ENCODE measurements at regions not wholly inside any gene's neighbourhood (a gene's known extent, or its start where the extent isn't known, plus 50 kb on each side); places are given as distances from the start of the nearest gene placed in this dataset.

- no peak overlapping the region for H3K4me3 ChIP-seq (ENCODE audit: low read depth in 1 of 2, low read length in 2 of 2)
- no peak overlapping the region for H3K9ac ChIP-seq (ENCODE audit: low read depth in 1 of 2, low read length in 2 of 2)
- H3K9me3 ChIP-seq (ENCODE audit: control insufficient read depth in 1 of 2, low read length in 2 of 2) = no peaks in the 10 kb centered on the region
- H3K27me3 ChIP-seq (ENCODE audit: control insufficient read depth in 1 of 2, insufficient read depth in 2 of 2, low read length in 2 of 2) = no peaks in the 10 kb centered on the region
- H3K4me1 ChIP-seq (ENCODE audit: control insufficient read depth in 1 of 2, insufficient read depth in 2 of 2, low read length in 2 of 2) = peaks cover 0 to 5% of the 10 kb centered on the region in 2 donors
- H3K36me3 ChIP-seq (ENCODE audit: control insufficient read depth in 1 of 2, insufficient read depth in 2 of 2, low read length in 2 of 2) = no peaks in the 10 kb centered on the region
- no peak overlapping the region for H3K27ac ChIP-seq (ENCODE audit: low read depth, low read length)
Measured at GRCh38 chr1:47522935-47523834, 85.3 kb downstream of the FOXD2 start.

GRCh38 chr1:47523835-47524215 is 86.0 kb downstream of the FOXD2 start:
- Histone ChIP-seq H3K4me3 (ENCODE audit: low read depth in 1 of 2, low read length in 2 of 2) (no peak overlapping the region), H3K9me3 (ENCODE audit: control insufficient read depth in 1 of 2, low read length in 2 of 2) (no peaks in the 10 kb centered on the region), H3K27me3 (ENCODE audit: control insufficient read depth in 1 of 2, insufficient read depth in 2 of 2, low read length in 2 of 2) (no peaks in the 10 kb centered on the region), H3K27ac (ENCODE audit: low read depth, low read length) (no peak overlapping the region), H3K9ac (ENCODE audit: low read depth in 1 of 2, low read length in 2 of 2) (no peak overlapping the region), H3K4me1 (ENCODE audit: control insufficient read depth in 1 of 2, insufficient read depth in 2 of 2, low read length in 2 of 2) (peaks cover 0 to 5% of the 10 kb centered on the region in 2 donors), H3K36me3 (ENCODE audit: control insufficient read depth in 1 of 2, insufficient read depth in 2 of 2, low read length in 2 of 2) (no peaks in the 10 kb centered on the region)

- peaks cover 2 to 4% of the 10 kb centered on the region in 2 donors for H3K9me3 ChIP-seq (ENCODE audit: control insufficient read depth in 1 of 2, low read length in 2 of 2)
- no peak overlapping the region for H3K9ac ChIP-seq (ENCODE audit: low read depth in 1 of 2, low read length in 2 of 2)
- H3K27me3 ChIP-seq (ENCODE audit: control insufficient read depth in 1 of 2, insufficient read depth in 2 of 2, low read length in 2 of 2) = no peaks in the 10 kb centered on the region
- no peaks in the 10 kb centered on the region for H3K36me3 ChIP-seq (ENCODE audit: control insufficient read depth in 1 of 2, insufficient read depth in 2 of 2, low read length in 2 of 2)
- no peak overlapping the region for H3K27ac ChIP-seq (ENCODE audit: low read depth, low read length)
- no peak overlapping the region for H3K4me3 ChIP-seq (ENCODE audit: low read depth in 1 of 2, low read length in 2 of 2)
- peaks cover 0 to 5% of the 10 kb centered on the region in 2 donors for H3K4me1 ChIP-seq (ENCODE audit: control insufficient read depth in 1 of 2, insufficient read depth in 2 of 2, low read length in 2 of 2)
Measured at GRCh38 chr1:47524272-47524671, 86.4 kb downstream of the FOXD2 start.

- H3K27ac ChIP-seq (ENCODE audit: low read depth, low read length) = no peak overlapping the region
- H3K9ac ChIP-seq (ENCODE audit: low read depth in 1 of 2, low read length in 2 of 2) = no peak overlapping the region
- H3K36me3 ChIP-seq (ENCODE audit: control insufficient read depth in 1 of 2, insufficient read depth in 2 of 2, low read length in 2 of 2) = no peaks in the 10 kb centered on the region
- H3K4me1 ChIP-seq (ENCODE audit: control insufficient read depth in 1 of 2, insufficient read depth in 2 of 2, low read length in 2 of 2) = peaks cover 0 to 1% of the 10 kb centered on the region in 2 donors
- H3K9me3 ChIP-seq (ENCODE audit: control insufficient read depth in 1 of 2, low read length in 2 of 2) = peaks cover 6 to 10% of the 10 kb centered on the region in 2 donors
- H3K4me3 ChIP-seq (ENCODE audit: low read depth in 1 of 2, low read length in 2 of 2) = no peak overlapping the region
- peaks cover under 1 to 3% of the 10 kb centered on the region in 2 donors for H3K27me3 ChIP-seq (ENCODE audit: control insufficient read depth in 1 of 2, insufficient read depth in 2 of 2, low read length in 2 of 2)
Measured at GRCh38 chr1:47527653-47528272, 89.9 kb downstream of the FOXD2 start.

GRCh38 chr1:47529520-47530098 is 91.8 kb downstream of the FOXD2 start:
- Histone ChIP-seq H3K4me1 (ENCODE audit: control insufficient read depth in 1 of 2, insufficient read depth in 2 of 2, low read length in 2 of 2) (peaks cover 0 to 15% of the 10 kb centered on the region in 2 donors), H3K27me3 (ENCODE audit: control insufficient read depth in 1 of 2, insufficient read depth in 2 of 2, low read length in 2 of 2) (peaks cover 7 to 11% of the 10 kb centered on the region in 2 donors), H3K27ac (ENCODE audit: low read depth, low read length) (no peak overlapping the region), H3K9ac (ENCODE audit: low read depth in 1 of 2, low read length in 2 of 2) (no peak overlapping the region), H3K36me3 (ENCODE audit: control insufficient read depth in 1 of 2, insufficient read depth in 2 of 2, low read length in 2 of 2) (no peaks in the 10 kb centered on the region), H3K9me3 (ENCODE audit: control insufficient read depth in 1 of 2, low read length in 2 of 2) (peaks cover 6 to 10% of the 10 kb centered on the region in 2 donors), H3K4me3 (ENCODE audit: low read depth in 1 of 2, low read length in 2 of 2) (no peak overlapping the region)

GRCh38 chr1:47532921-47533792 is 95.3 kb downstream of the FOXD2 start:
- Histone ChIP-seq H3K36me3 (ENCODE audit: control insufficient read depth in 1 of 2, insufficient read depth in 2 of 2, low read length in 2 of 2) (no peaks in the 10 kb centered on the region), H3K9me3 (ENCODE audit: control insufficient read depth in 1 of 2, low read length in 2 of 2) (peaks cover 6 to 10% of the 10 kb centered on the region in 2 donors), H3K4me1 (ENCODE audit: control insufficient read depth in 1 of 2, insufficient read depth in 2 of 2, low read length in 2 of 2) (peaks cover 0 to 15% of the 10 kb centered on the region in 2 donors), H3K27ac (ENCODE audit: low read depth, low read length) (no peak overlapping the region), H3K27me3 (ENCODE audit: control insufficient read depth in 1 of 2, insufficient read depth in 2 of 2, low read length in 2 of 2) (peaks cover 11% of the 10 kb centered on the region in 2 donors), H3K9ac (ENCODE audit: low read depth in 1 of 2, low read length in 2 of 2) (peak overlapping the region in 1 of 2 donors; percentile 30), H3K4me3 (ENCODE audit: low read depth in 1 of 2, low read length in 2 of 2) (peak overlapping the region; percentile 46 to 59)

GRCh38 chr1:47533793-47534328 is 96.0 kb downstream of the FOXD2 start:
- peaks cover 0 to 15% of the 10 kb centered on the region in 2 donors for H3K4me1 ChIP-seq (ENCODE audit: control insufficient read depth in 1 of 2, insufficient read depth in 2 of 2, low read length in 2 of 2)
- no peak overlapping the region for H3K27ac ChIP-seq (ENCODE audit: low read depth, low read length)
- H3K27me3 ChIP-seq (ENCODE audit: control insufficient read depth in 1 of 2, insufficient read depth in 2 of 2, low read length in 2 of 2) = peaks cover 11% of the 10 kb centered on the region in 2 donors
- H3K9me3 ChIP-seq (ENCODE audit: control insufficient read depth in 1 of 2, low read length in 2 of 2) = peaks cover 6 to 10% of the 10 kb centered on the region in 2 donors
- no peak overlapping the region for H3K9ac ChIP-seq (ENCODE audit: low read depth in 1 of 2, low read length in 2 of 2)
- H3K36me3 ChIP-seq (ENCODE audit: control insufficient read depth in 1 of 2, insufficient read depth in 2 of 2, low read length in 2 of 2) = no peaks in the 10 kb centered on the region
- H3K4me3 ChIP-seq (ENCODE audit: low read depth in 1 of 2, low read length in 2 of 2) = no peak overlapping the region

GRCh38 chr1:47534436-47534835 is 96.6 kb downstream of the FOXD2 start:
- no peak overlapping the region for H3K27ac ChIP-seq (ENCODE audit: low read depth, low read length)
- H3K36me3 ChIP-seq (ENCODE audit: control insufficient read depth in 1 of 2, insufficient read depth in 2 of 2, low read length in 2 of 2) = no peaks in the 10 kb centered on the region
- H3K27me3 ChIP-seq (ENCODE audit: control insufficient read depth in 1 of 2, insufficient read depth in 2 of 2, low read length in 2 of 2) = peaks cover 11% of the 10 kb centered on the region in 2 donors
- no peak overlapping the region for H3K4me3 ChIP-seq (ENCODE audit: low read depth in 1 of 2, low read length in 2 of 2)
- H3K9me3 ChIP-seq (ENCODE audit: control insufficient read depth in 1 of 2, low read length in 2 of 2) = peaks cover 3 to 4% of the 10 kb centered on the region in 2 donors
- no peak overlapping the region for H3K9ac ChIP-seq (ENCODE audit: low read depth in 1 of 2, low read length in 2 of 2)
- peaks cover 0 to 15% of the 10 kb centered on the region in 2 donors for H3K4me1 ChIP-seq (ENCODE audit: control insufficient read depth in 1 of 2, insufficient read depth in 2 of 2, low read length in 2 of 2)

GRCh38 chr1:47536646-47537118 is 98.8 kb downstream of the FOXD2 start:
- peaks cover 0 to 5% of the 10 kb centered on the region in 2 donors for H3K9me3 ChIP-seq (ENCODE audit: control insufficient read depth in 1 of 2, low read length in 2 of 2)
- no peaks in the 10 kb centered on the region for H3K36me3 ChIP-seq (ENCODE audit: control insufficient read depth in 1 of 2, insufficient read depth in 2 of 2, low read length in 2 of 2)
- H3K27me3 ChIP-seq (ENCODE audit: control insufficient read depth in 1 of 2, insufficient read depth in 2 of 2, low read length in 2 of 2) = peaks cover 11% of the 10 kb centered on the region in 2 donors
- no peak overlapping the region for H3K27ac ChIP-seq (ENCODE audit: low read depth, low read length)
- peaks cover 0 to 15% of the 10 kb centered on the region in 2 donors for H3K4me1 ChIP-seq (ENCODE audit: control insufficient read depth in 1 of 2, insufficient read depth in 2 of 2, low read length in 2 of 2)
- no peak overlapping the region for H3K4me3 ChIP-seq (ENCODE audit: low read depth in 1 of 2, low read length in 2 of 2)
- H3K9ac ChIP-seq (ENCODE audit: low read depth in 1 of 2, low read length in 2 of 2) = no peak overlapping the region
